Lung microvascular endothelial cell (primary cell): ENCODE measurements at regions not wholly inside any gene's neighbourhood (a gene's known extent, or its start where the extent isn't known, plus 50 kb on each side); places are given as distances from the start of the nearest gene placed in this dataset.

Source experiments
- DNase-seq, 2 donors: peaks; one replicate each; pipeline versions ENCODE4 v3.0.0 to v3.0.0-alpha.2; 2010; ENCODE audit warnings: low read depth in 2 of 2

DNA sequence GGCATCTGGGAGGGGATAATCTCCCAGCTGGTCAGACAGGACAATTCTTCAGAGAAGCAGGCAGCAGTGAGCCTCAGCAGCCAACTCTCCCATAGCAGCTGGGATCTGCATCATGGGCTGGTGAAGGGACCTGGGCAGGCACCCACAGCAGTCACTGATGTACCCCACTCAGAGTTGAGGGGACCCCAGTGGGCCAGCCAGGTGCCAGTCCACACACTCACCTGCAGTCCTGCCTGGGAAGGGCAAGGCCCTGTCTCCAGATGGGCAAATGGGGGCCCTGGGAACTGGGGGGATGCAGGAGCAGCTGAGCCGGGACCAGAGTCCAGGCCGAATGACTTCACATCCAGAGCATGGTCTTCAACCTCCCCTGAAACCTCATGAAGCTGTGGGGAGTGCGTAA is 170.4 kb downstream of the ZFP36L2 start:
- DNase-seq, result no peak

DNA sequence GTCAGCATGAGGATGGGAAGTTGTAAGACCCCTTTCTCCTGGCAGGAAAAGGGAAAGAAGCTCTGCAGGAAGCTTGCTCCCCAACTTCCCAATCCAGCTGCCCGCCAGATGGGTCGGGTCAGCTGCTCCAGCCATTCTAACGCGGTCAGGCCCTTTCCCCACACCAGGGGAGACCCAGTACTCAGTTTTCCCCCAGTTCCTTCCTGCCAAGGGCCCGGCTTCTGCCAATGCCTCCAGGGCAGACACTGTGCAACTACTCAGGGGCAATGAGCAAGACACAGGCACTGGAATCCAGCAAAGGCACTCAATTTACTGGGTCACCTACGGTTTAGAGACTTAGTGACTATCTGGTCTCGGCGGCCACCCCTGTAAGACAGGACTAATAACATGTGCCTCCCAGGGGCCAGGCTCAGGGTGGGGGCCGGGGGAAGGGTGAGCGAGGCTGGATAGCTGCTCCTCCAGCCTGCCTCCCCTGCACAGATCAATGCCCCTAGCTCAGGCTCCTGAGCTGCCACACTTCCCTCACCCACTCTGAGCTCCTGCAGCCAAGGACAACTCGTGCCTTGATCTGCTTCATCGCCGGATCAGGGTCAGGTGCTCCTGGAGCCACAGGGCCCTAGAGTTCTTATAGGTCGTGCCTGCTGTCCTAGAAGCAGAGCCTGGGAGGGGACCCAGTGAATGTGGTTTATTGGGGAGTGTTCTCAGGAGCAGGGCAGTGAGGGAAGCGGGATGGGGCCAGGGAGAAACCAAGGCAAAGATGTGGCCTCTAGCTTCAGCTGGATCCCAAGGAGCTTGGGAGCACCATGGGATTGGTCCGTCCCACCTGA is 171.1 kb downstream of the ZFP36L2 start:
- no peak for DNase-seq

DNA sequence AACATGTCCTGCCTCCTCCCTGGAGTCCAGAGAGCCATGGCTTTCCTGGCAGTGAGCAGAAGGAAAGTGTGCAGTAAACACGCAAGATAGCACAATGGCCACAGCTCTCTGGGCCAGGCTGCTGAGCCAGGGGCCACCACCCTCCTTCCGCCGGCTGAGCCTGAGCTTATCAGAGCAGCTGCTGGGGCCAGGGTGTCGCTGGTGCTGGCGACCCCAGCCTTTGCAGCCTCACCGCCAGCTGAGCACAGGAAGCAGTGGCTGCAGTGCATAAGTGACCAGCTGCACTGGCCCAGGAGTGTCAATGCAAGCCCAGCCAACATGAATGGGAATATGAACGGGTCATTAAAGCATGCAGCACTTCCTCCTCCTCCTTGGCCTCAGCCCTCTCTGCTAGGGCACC is 172.0 kb downstream of the ZFP36L2 start:
- DNase-seq, result peak; percentile 46 to 90

DNA sequence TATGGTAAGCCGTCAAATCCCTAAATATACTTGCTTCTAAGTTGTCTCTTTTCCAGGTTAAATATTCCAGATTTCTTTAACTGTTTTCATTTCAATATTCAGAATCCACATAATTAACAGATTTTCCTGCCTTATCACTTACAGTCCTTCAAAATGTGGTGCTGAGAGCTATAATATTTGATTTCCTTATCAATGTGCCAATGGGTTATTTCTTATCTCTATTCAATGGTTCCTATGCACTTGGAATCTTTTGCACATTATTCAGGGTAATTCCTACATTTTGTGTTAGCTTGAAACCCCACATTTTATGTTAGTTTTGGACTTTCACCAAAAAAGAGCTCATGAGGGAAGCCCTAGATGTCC is 173.5 kb downstream of the ZFP36L2 start:
- no peak for DNase-seq

DNA sequence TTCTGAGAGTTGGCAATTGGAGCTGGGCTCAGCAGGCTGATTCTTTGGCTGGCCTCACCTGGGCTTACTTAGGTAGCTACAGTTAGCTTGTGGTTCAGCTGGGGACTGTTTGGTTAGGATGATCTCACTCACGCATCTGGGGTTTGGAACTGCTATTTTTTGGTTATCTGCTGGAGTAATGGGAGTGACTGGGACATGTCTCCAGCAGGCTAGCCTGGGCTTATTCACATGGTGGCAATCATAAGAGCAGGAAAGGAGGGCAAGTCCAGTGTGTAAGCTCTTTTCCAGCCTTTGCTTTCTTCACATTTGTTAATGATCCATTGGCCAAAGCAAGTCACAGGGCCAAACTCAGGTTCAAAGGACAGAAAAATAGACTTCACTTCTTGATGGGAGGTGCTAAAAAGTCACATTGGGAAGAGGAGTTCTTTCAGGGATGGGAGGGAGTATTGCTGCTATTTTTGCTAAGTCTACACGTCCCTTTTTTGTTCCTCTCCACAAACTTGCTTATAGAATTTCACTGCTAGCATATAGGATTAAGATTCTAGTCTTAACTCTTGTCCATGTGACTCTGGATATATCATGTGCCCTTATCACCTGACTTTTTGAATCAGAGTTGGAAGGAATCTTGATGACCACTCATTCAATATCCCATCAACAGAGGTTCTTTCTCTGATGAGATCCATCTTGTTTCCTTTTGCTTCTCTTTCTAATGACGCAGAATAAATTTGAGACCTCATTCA is 174.0 kb downstream of the ZFP36L2 start:
- DNase-seq, result no peak

DNA sequence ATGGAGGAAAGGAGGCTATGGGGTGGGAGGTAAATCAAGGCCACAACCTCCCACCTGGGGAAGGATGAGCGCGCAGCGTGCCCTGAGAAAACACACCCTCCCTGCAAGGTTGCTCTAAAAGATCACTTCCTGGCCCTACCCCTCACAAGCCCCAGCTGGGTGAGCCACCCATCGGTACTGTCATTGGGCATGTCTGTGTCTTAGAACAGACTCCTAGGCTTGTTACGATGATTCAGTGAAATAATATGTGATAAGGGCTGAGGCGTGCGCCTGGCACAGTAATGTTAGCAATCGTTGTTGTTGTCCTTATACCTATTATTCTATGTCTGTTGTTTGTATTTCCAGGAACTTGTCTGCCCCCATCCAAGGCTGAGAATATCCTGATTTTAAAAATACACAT is 175.1 kb downstream of the ZFP36L2 start:
- DNase-seq, result peak; percentile 27 to 68

DNA sequence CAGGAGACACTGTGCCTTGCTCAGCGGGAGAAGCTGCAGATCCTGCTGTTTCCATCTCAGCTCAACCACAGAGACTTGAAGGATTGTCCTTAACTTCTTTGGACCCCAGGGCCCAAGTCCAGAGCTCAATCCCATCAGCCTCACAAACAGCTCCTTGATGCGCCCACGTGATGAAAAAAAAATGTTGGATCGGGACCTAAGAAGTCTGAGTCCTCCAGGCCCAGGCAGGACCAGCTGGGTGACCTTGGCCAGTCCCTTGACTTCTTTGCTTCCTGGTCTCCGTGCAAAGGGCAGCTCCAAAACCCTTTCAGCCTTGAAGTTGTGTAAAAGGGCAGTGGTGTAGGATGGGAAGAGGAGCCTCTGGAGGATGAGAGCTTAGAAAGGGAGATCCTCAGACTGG is 175.5 kb downstream of the ZFP36L2 start:
- DNase-seq, result no peak

DNA sequence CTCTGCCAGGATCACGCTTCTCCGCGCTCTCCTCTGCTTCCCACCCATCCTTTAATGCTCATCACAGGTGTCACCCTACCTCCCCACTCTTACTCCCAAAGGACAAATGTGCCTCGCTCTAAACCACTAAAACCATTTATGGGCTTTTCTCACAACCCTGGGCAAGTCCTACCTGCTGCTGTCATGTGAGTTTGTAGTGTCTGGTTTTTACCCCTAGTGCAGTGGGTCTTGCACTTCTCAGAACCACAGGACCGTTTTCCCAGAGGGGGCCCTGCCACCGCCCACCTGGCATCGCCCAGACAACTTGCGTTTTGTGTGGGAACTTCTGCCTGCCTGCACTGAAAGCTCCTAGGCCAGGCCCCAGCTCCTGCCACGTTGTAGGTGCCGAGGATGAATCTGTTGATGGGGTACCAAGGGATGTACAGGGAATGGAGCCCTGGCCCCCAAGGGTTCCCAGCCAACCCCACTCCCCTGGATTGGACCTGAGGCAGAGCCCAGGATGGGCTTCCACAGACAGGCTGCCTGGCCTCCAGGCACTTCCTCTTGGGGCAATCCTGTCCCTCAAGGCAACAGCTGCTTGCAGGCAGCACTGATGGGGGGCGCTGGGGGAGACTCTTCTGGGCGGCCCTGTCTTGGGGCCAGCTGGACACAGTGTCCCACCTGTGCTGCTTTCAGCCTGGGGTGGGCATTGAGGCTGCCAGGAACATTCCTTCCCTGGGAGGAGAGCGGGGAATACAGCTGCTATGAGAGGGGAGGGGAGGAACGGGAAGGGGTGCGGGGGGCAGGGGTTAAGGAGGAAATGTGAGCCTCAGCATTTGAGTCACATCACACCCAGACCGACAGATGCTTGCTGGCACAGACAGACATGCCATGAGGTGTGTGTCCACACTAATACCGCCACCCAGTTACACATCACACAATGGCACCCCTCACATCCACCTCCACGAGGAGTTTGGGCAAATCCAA is 176.3 kb downstream of the ZFP36L2 start:
- peak in 1 of 2 donors; percentile 39 for DNase-seq

DNA sequence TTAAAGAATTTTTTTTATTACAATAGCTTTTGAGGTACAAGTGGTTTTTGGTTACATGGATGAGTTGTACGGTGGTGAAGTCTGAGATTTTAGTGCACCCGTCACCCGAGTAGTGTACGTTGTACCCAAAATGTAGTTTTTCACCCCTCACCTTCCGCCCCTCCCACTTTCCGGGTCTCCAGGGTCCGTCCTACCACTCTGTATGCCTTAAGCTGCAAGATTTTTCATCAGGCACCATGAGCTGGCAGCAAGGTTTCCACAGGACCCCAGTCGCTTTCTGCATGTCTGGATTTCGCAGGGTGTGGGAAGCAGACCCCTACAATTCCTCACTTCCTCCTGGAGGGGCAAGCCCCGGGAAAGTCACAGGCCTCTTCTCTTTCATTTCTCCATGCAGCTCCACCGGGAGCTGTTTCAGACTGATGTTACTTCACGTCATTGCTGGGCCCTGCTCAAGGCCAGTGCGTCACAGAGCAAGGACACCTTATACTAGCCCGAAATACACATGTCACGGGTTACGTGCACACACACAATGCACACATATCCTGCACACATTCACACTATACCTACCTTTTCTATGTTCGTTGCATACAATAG is 179.1 kb downstream of the ZFP36L2 start:
- no peak for DNase-seq

DNA sequence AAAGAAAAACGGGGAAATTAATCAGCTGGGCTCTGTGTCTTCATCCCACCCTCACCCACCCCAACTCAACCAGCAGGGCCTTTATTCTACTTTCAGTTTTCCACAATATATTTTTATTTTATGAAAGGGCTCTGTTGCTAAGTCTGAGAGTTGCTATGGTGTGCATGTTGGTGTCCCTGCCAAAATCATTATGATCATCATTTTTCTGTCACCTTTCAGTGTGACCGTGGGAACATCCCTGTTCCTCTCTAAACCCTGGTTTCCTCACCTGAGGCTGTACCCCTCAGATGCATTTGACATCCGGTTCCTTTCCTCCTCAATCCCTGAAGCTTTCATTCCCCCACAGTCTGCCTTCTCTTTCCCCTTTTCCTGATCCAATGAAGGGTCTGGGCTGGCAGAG is 180.5 kb downstream of the ZFP36L2 start:
- DNase-seq, result peak in 1 of 2 donors; percentile 97

DNA sequence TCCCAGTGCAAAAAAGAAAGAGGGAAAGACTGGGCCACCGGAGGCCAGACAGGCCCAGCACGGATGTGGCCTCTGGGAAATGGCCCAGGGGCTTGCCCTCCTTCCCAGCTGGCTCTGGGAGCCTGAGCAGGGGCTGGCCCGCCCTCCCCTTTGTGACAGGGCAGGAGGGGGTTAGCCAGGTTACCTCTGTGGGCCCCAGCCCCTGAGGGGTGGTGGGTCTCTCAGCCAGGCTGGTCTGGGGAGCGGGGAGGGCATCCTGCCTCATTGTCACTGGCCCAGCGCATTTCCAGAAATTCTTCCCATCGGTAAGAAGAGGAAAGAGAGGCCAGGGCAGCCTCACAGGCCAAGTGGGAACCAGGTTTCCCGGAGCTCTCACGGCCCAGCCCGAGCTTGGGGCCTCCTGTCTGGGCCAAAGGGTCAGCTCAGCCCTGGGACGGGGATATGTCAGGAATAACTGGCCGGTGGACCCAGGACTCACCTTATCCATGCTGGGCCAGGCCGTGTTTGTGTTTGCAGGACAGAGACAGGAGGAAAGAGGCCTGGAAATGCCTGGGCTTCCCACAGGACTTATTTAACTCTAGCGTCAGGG is 182.2 kb downstream of the ZFP36L2 start:
- DNase-seq, result peak in 1 of 2 donors; percentile 99

DNA sequence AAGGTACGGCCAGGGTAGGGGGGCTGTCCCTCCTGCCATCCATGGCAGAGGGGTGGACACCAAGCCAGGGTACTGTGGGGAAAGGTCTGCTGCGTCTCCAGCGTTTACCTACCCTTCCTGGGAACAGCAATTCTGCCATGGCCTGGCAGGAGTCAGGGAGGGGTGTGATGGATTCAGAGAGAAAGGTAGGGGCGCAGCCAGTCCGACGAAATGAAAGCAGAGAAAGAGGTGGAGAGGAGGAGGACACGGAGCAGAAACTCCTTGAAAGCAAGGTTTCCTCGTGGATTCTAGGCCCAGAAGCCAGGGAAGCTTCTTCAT is 182.9 kb downstream of the ZFP36L2 start:
- no peak for DNase-seq

DNA sequence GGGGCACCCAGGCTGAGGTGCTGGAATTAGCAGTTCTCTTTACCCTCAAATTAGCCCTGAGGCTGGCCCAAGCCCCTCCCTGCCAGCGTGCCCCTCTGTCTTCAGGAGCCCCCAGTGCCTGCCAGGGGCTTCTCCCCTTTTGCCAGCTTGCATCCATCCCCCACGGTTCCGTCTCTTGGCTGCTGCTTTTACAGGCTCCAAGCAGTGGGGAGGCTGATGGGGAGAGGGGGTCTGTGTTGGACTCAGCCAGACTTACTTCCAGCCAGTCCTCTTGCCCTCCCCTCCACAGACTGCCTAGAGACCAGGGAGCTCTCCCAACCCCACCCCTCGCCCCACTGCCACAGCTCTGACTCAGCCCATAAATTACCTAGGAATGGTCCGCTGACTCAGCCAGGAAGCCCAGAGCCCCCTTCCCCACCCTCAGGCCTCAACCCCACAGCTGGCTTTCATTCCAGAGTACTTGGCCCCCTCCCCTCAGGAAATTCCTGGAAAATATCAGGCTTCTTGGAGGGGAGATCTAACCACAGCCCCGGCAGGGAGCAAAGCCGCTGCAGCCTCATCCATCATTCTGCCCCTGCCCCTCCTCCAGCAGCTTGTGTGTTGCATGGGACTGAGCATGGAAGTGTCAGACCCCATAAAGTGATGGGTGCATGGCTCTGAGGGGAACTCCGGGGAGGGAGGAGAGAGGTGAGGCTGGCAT is 184.6 kb downstream of the ZFP36L2 start:
- DNase-seq, result peak; percentile 74 to 95

DNA sequence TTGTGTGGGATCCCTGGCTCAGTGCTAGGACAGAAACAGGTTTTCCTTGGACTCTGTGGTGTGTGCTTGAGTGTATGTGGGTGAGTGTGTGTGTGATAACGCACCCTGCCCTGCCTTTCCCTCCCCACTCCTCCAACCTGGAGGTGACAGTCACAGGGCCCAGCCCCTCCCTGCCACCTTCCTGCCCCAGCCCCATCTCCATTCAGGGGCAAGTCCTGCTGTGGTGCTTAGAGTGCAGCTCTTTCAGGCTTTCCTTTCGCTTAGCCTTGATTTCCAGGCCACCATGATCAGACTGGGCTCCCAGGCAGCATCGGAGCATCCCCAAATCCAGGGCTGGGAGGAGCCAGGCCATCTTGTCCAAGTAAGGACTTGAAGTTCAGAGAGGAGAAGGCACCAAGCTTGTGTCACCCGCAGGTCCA is 185.2 kb downstream of the ZFP36L2 start:
- no peak for DNase-seq

DNA sequence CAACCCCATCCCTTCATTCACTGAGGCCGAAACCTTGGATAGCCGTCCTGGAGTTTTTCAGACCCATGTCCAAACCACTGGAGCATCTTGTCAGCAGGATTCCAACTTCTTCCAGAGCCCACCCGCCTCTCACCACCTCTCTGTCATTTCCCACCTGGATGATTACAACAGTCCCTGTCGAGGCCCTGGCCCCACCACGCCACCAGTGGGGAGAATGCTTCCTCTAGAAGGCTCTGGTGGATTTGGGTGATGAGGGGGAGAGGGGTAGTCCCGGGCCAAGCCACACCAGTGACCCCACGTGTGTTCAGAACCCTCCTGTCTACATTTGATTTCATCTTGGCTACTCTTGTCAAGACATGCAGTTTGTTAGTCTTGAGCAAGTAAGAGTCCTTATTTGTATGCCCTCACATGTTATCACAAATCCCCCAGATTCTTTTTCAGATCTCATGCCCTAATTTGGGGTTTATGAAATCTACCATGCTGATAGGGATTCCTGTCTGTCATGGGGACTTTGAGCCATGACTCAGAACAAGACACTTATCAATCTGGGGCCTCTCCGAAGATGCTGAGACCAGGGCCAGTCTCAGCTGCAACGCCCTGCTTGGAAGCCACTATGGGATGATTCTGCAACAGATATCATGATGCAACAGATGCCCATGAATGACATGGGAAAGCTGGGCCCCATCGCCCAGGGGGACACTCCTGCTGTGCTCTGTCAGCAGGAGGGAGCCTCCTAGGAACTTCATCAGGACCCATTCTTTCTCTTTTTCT is 186.1 kb downstream of the ZFP36L2 start:
- DNase-seq, result no peak

DNA sequence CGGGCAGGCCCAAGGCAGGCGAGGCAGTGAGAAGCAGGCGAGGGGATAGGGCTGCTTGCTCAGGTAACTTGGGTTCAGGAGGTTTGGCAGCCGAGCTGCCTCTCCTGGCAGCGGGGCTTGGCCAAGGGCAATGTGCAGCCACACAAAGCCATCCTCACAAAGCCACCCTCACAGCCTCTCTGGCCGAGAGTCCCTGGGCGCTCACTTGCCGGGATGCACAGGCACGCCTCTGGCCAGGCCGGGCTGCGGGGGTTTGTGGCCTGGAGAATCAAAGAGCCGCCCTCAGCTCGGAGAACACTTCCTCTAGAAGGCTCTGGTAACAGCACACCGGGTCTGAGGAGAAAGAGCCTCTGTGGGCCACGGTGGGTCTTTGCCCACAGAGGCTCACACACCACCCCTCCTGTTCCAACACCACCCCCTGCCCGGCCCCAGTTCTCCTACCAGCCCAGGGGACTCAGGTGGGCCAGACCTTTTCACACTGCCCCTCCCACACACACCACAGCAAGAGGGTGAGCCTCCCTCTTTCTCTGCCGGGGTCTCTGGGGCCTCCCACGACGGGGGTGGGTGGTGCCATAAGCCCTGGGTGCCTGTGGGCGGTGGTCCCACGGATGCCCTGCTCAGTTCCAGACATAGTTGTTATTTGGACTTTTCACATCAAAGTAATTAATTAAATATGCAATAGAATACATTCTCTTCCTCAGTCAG is 186.9 kb downstream of the ZFP36L2 start:
- DNase-seq, result no peak

DNA sequence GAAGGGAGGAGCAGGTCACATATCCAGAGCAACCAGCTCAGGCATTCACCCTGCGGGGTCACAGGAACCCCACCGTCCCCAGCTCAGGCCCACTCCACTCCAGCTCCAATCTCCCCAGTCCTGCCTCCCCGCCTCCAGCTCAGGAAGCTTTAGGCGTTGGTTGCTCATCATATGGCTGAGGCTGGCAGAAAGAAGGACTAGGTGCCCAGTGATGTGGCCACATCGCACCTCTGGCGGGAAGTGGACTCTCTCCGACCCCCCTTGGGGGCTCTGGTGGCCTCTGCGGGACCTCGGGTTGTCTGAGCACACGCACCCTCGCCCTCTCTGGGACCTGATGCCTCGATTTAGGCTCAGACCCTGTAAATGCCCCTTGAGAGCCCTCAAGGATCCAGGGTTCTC is 187.7 kb downstream of the ZFP36L2 start:
- DNase-seq, result no peak

DNA sequence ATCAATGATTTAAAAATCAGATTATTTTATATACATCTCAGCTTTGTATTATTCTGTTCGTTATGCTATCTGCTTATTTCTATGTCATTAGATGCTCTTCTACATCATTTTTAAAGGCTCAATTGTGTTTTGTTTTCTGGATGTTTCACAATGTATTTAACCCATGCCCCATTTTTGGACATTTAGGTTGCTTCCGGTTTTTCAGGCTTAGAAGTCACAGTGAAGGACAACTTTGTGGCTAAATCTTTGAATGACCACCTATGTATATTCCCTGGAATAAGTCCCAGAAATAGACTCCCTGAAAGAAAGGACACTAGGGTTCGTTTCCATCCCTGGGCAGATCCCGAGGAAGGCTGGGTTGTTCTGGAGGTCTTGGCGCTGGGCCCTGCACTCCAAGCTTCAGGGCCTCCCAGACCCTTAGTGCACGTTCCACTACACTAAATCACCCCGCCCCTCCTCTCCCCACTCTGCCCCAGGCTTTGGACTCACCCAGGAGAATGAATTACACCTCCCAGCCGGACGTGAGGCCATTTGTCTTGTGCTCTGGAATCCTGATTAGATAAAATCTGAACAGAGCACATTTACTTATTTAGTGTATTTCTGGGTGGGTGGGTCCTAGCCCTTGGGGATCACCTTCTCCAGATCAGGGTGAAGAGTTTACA is 188.2 kb downstream of the ZFP36L2 start:
- DNase-seq, result no peak

DNA sequence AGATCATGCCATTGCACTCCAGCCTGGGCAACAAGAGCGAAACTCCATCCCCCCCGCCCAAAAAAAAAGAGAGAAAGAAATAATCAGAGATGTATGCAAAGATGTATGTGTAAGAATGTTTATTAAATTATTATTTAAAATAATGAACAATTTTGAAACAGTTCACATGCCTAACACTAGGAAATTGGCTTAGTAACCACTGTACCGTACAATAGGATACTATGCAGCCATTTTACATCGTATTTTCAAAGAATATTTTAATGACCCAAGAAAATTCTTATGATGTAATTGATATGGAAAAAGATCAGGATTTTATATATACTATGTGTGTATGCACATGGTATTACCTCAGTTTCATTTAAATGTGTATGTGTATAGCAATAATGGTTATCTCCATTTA is 190.5 kb downstream of the ZFP36L2 start:
- DNase-seq, result no peak
